Amniotic epithelial cell (primary cell): ENCODE measurements at regions not wholly inside any gene's neighbourhood (a gene's known extent, or its start where the extent isn't known, plus 50 kb on each side); places are given as distances from the start of the nearest gene placed in this dataset.

Experiments
- DNase-seq: peaks from one replicate; pipeline ENCODE4 v3.0.0-alpha.2; 2010; ENCODE audit warnings: low read depth

DNA sequence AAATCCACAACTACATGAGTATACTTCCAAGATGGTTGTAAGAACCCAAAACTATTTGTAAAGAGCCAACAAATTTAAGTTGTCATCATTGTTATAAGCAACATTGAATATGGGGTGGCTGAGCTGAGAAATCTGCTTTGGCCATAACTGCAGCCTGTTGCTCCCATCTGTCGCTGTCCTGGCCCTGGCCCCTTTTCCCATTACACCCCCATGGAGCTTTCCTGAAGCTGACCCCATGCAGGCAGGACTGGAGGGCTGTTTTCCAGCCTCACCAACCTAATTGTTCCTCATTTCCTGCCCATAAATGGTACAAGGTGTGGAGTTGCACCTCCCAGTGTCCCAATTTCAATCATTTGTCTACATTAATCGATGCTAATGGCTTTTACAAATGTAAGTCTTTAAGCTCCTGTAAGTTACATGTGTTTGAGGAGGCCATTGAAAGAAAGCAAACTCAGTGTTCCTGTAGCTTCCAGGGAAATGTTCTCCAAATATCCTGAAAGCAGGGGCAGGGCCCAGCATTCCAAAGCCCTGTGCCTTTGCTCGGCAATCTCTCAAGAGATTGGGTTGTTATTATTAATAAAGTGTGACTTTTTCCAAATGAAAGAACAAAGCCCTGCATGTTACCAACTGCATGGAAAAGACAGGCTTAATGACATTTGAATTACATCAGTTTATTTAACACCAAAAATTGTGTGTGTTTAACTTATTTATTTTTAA is 545.9 kb downstream of the PLPP3 start:
- no peak for DNase-seq

DNA sequence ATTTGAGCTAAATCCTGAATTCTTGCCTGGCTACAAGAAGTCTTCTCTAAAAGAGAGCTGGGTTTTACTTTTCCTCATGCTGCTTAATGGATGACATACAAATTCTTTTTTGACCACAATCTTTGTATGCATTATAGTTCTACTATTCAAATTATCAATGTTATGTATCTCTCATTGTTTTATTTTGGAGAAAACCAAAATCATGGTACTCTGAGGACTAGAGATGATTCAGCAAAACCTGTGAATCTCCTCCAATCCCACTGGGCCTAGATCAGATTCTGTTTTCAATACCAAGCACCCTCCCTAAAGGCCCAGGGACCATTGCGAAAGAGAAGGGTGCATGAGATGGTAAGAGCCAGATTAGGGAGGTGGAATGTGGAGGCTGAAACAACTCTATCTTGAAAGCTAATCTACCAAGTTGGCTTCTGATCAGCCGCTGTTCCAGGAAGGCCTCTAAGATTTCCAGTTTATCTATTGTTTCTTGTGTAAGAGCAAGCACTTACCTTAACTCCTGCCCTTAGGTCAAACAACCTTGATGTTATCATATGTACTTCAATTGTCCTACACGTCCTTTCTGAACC is 547.2 kb downstream of the PLPP3 start:
- DNase-seq, result no peak

GRCh38 chr1:56031001-56031400 is 548.4 kb downstream of the PLPP3 start:
- DNase-seq, result no peak

- no peak for DNase-seq
Observed at GRCh38 chr1:56029319-56030003, 549.9 kb downstream of the PLPP3 start.

GRCh38 chr1:56028911-56029310 is 550.5 kb downstream of the PLPP3 start:
- no peak for DNase-seq

DNA sequence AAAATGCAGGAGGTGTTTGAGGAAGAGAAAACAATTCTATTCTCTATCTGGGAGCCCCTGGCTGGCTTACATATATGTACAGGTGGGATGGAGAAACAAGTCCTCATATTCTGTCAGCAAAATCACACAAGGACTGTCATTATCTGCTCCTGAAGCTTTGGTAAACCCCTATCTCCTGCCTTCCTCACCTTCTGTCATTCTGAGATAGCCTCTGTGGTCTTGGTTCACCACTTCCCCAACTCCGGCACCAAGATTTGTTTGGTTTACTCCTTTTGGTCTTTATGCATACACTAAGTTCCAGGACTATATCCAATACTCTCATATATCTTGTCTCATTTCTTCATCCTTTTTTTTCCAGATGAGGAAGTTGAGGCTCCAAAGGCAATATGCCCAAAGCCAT is 551.1 kb downstream of the PLPP3 start:
- no peak for DNase-seq

GRCh38 chr1:56025942-56026341 is 553.4 kb downstream of the PLPP3 start:
- peak; percentile 4 for DNase-seq

GRCh38 chr1:56024155-56024554 is 555.2 kb downstream of the PLPP3 start:
- DNase-seq, result no peak

DNA sequence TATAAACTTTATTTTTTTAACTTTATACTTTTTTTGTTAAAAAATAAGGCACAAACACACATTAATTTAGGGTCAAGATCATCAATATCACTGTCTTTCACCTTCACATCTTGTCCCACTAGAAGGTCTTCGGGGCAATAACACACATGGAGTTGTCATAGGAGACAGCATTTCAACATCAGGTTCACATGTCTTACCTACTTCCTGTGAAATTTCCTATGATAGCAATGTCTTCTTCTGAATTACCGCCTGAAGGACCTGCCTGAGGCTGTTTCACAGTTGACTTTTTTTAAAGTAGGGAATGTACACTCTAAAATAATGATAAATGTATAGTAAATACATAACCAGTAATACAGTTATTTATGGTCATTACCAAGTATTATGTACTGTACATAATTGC is 559.4 kb downstream of the PLPP3 start:
- DNase-seq, result no peak

- no peak for DNase-seq
Observed at GRCh38 chr1:56019472-56019871, 559.9 kb downstream of the PLPP3 start.

DNA sequence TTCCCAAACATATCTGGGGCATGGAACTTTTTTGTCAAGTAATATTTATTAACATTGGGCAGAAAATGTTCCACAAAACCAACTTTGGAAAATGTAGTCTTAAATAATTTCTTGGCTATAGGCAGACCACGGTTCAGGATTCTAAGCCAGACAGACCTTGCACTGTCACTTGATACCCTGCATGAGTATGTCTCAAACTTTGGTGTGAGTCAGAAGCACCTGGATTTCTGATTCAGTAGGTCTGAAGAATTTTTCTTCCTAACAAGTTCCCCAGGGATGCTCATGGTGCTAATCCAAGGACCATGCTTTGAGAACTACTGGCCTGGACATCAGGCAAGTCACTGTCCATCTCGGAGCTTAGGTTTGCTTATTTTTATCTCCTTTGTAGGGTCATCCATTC is 562.0 kb downstream of the PLPP3 start:
- no peak for DNase-seq

DNA sequence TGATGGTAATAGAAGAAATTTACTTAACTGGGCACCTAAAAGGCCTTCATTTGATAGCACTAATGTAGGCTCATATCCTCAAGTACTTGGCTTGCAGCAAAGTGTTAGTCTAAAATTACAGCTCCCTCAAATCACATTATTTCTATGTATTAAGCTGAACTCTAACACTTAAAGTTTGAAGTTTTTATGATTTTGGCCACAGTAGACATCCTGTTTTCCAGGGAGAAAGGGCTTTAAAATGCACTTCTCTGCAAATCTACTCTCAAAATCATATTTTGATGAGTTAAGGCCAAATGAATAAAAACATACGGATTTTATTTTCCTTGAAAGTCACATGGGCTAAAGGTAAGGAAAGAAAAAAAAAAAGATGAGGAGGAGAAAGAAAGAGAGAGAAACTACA is 575.5 kb downstream of the PLPP3 start:
- DNase-seq, result no peak

- no peak for DNase-seq
Observed at GRCh38 chr1:56002231-56002630, 577.1 kb downstream of the PLPP3 start.

DNA sequence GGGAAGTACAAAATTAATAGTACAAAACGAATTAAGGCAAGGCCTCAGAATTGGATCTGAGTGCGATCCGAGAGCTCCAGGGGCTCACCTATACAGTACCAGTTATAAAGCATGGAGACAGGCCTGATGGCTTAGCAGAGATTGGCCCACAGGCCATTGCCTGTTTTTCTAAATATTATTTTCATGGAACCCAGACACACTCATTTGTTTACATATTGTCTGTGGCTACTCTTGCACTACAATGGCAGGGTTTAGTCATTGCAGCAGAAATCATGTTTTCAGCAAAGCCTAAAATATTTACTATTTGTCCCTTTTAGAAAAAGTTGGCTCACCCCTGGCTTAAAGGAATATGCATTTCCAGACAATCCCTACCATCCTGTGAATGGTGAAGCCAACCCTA is 578.9 kb downstream of the PLPP3 start:
- DNase-seq, result no peak

DNA sequence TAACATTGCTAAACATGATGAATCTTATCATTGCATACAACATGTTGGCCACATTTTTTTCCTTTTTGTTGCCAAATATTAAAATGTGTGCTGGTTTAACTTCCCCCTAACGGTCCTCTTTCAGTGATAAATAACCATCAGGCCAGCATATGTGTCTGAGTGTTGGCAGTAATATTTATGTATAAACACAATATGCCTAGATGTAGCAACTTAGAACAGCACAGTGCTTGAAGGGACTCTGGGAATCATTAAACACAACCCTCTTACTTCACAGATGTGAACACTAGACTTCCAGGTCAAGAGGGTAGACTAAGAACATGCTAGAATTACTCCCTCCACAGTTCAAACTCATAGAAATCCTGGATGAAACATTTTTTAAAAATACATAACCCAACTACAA is 581.8 kb downstream of the PLPP3 start:
- DNase-seq, result no peak

- DNase-seq, result no peak
Observed at GRCh38 chr1:55993646-55994318, 585.6 kb downstream of the PLPP3 start.

DNA sequence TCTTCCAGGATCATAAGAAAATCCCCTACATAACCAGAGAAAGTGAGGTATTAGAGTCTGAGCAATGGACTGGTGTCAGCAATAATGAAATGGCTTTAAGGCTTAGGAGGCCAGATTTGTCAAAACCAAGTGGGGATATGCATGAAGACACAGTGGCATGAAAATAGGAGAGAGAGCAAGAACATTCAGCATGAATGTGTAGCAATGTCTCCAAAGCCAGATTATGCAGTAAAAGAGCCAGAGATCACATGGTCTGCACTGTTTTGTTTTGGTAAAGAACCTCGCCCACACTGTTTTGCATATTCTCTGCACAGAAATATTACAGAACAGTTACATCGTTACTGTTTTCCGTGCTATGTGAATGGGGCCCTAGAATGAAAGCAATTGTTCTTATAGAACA is 589.4 kb downstream of the PLPP3 start:
- peak; percentile 35 for DNase-seq

DNA sequence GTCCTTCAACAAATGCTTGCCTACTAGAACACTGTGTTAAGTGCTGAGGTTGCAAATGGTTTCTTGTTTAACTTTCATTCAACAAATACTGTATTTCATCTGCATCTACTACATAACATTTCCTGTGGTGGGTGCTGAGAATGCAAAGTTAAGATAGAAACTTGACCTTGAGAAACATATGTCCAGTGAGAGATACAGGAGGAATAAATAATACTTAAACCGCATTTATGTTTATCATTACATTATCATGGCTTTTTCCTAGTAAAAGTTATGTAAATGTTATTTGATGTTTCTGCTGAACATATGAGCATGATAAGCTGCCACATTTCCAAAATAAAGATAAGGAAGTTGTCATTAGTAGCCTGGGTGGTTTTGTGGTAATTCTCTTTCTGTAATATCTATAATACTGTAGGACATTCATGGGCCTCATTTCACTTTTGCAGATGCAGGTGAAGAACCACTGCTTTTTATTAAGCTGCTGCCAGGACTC is 590.4 kb downstream of the PLPP3 start:
- peak; percentile 53 for DNase-seq

DNA sequence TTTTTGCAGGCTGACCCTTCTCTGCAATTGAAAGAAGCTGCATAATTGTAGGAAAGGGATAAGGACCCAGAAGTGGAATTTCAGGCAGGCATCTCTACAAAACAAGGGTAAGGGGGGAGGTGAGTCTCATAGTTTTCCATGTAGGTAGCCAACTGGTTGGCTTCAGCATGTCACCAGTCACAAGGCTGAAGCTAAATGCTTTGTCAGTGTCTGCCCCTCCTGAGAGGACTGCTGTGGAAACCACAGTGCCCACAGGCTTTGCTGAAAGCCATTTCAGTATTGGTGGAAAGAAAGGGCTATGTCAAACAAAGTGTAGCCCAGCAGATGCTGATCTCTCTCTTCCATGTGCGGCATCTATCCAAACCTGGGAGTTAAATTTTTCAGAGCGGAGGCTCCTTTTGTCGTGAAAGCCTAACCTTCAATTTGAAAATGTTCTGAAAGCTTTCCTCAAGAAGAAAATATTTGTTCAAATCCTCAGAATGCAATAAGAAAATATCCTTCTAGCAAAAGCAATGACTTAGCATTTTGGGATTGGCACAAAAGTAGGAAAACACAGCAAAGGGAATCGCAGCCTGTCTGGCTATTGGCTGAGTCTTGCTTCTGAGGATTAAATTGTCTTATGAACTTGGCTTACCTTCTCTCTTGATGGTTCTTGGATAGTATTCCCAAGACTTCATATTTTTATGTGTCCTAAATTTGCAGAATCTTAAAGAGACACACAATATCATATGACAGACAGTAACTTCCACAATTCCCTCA is 591.7 kb downstream of the PLPP3 start:
- DNase-seq, result no peak

GRCh38 chr1:55986003-55986402 is 593.4 kb downstream of the PLPP3 start:
- peak; percentile 90 for DNase-seq

GRCh38 chr1:55981010-55981650 is 598.2 kb downstream of the PLPP3 start:
- peak; percentile 92 for DNase-seq

- DNase-seq, result peak; percentile 68
Observed at GRCh38 chr1:55980582-55980981, 598.8 kb downstream of the PLPP3 start.
